Right lung (tissue), 2 donors: ENCODE measurements at regions not wholly inside any gene's neighbourhood (a gene's known extent, or its start where the extent isn't known, plus 50 kb on each side); places are given as distances from the start of the nearest gene placed in this dataset.
"Not testable (repeated sequence)": the region's sequence is repeated elsewhere in the genome, so short reads cannot be mapped to it uniquely, and the experiment has no call there.

Experiments used
- DNase-seq, 2 donors: peaks; one replicate each; pipeline ENCODE4 v3.0.0-alpha.2; 2013

- no peak for DNase-seq
Observed at GRCh38 chr9:87372356-87372851, 125.3 kb upstream of the DAPK1 start.

- not testable (repeated sequence) for DNase-seq
Observed at GRCh38 chr9:87374023-87374919, 123.4 kb upstream of the DAPK1 start.

- DNase-seq, result no peak
Observed at GRCh38 chr9:87375397-87376073, 122.1 kb upstream of the DAPK1 start.

GRCh38 chr9:87378676-87379075, 119.0 kb upstream of the DAPK1 start:
- no peak for DNase-seq

GRCh38 chr9:87379300-87379699, 118.4 kb upstream of the DAPK1 start:
- DNase-seq, result no peak

- DNase-seq, result peak in 1 of 2 donors; percentile 45
Observed at GRCh38 chr9:87381050-87381711, 116.5 kb upstream of the DAPK1 start.

- no peak for DNase-seq
Observed at GRCh38 chr9:87381746-87382145, 115.9 kb upstream of the DAPK1 start.

- DNase-seq, result no peak
Observed at GRCh38 chr9:87382900-87383299, 114.8 kb upstream of the DAPK1 start.

- DNase-seq, result no peak
Observed at GRCh38 chr9:87383344-87384150, 114.1 kb upstream of the DAPK1 start.

GRCh38 chr9:87386490-87387025, 111.1 kb upstream of the DAPK1 start:
- no peak for DNase-seq

- DNase-seq, result no peak
Observed at GRCh38 chr9:87387351-87388011, 110.2 kb upstream of the DAPK1 start.

- DNase-seq, result not testable (repeated sequence)
Observed at GRCh38 chr9:87388708-87389107, 109.0 kb upstream of the DAPK1 start.

- DNase-seq, result no peak
Observed at GRCh38 chr9:87389936-87390335, 107.7 kb upstream of the DAPK1 start.

- DNase-seq, result no peak
Observed at GRCh38 chr9:87390361-87390760, 107.3 kb upstream of the DAPK1 start.

- DNase-seq, result no peak
Observed at GRCh38 chr9:87392086-87392485, 105.6 kb upstream of the DAPK1 start.

GRCh38 chr9:87393706-87394230, 103.9 kb upstream of the DAPK1 start:
- DNase-seq, result no peak

- DNase-seq, result peak; percentile 35 to 51
Observed at GRCh38 chr9:87395804-87396479, 101.7 kb upstream of the DAPK1 start.

GRCh38 chr9:87401681-87402080, 96.0 kb upstream of the DAPK1 start:
- no peak for DNase-seq

- DNase-seq, result no peak
Observed at GRCh38 chr9:87402537-87402936, 95.1 kb upstream of the DAPK1 start.
